IMR-90 (cell line): ENCODE measurements at regions not wholly inside any gene's neighbourhood (a gene's known extent, or its start where the extent isn't known, plus 50 kb on each side); places are given as distances from the start of the nearest gene placed in this dataset.

Experiments used
- ATAC-seq: fragments of 200-7000 bp; cut with Tn5 transposase; 2 replicates; pipeline ENCODE4 v1.9.1; 2020; ENCODE audit warnings: low read depth, mild to moderate bottlenecking, moderate library complexity
- BruUV-seq: library from RNA; stranded (reverse); fragments of 400-500 nt; replicated peaks from 2 replicates; lab custom pipeline; 2021; lab: Mats Ljungman, UMichigan
- CTCF ChIA-PET: fragments of 300-600 bp; formaldehyde crosslinking; extraction: SDS; loops from one replicate; lab custom pipeline; 2021; ENCODE audit warnings: antibody characterized with exemption; lab: Yijun Ruan, JAX
- POLR2A ChIA-PET: fragments of 300-600 bp; sonication (Branson Sonifier 250); formaldehyde crosslinking; loops from one replicate; lab custom pipeline; 2022; ENCODE audit warnings: antibody characterized with exemption; ENCODE audit not compliant: unreplicated experiment; lab: Charles Lee
- DNase-seq: peaks from one replicate; pipeline ENCODE4 v3.0.0; 2013
- H2AFZ ChIP-seq: replicated peaks from 2 replicates; pipeline ENCODE3; 2013; ENCODE audit warnings: low read length, mild to moderate bottlenecking; ENCODE audit not compliant: poor library complexity
- H2AK5ac ChIP-seq: 2 replicates; pipeline ENCODE4 v1.6.1; 2013; ENCODE audit warnings: low read depth, low read length, inconsistent platforms
- H2AK9ac ChIP-seq: replicated peaks from 2 replicates; pipeline ENCODE3; 2013; ENCODE audit warnings: mild to moderate bottlenecking, low read depth, low read length, moderate library complexity; ENCODE audit not compliant: poor library complexity
- H2BK120ac ChIP-seq: 2 replicates; pipeline ENCODE4 v1.6.1; 2013; ENCODE audit warnings: low read depth, low read length, inconsistent platforms
- H2BK15ac ChIP-seq: 3 replicates; pipeline ENCODE4 v1.6.1; 2013; ENCODE audit warnings: low read depth, low read length, inconsistent platforms
- H2BK20ac ChIP-seq: 2 replicates; pipeline ENCODE4 v1.6.1; 2013; ENCODE audit warnings: low read depth, mild to moderate bottlenecking, inconsistent platforms, low read length, moderate library complexity
- H2BK5ac ChIP-seq: 2 replicates; pipeline ENCODE4 v1.6.1; 2013; ENCODE audit warnings: mild to moderate bottlenecking, low read depth, low read length, inconsistent platforms; ENCODE audit not compliant: poor library complexity, severe bottlenecking
- H3K14ac ChIP-seq: replicated peaks from 2 replicates; pipeline ENCODE4 v1.6.1; 2013; ENCODE audit warnings: low read depth, low read length, inconsistent platforms
- H3K18ac ChIP-seq: 2 replicates; pipeline ENCODE4 v1.6.1; 2013; ENCODE audit warnings: low read depth, low read length, control low read depth
- H3K23ac ChIP-seq: 2 replicates; pipeline ENCODE4 v1.6.1; 2013; ENCODE audit warnings: low read depth, low read length, inconsistent platforms
- H3K27ac ChIP-seq: 2 replicates; pipeline ENCODE4 v1.5.1; 2013; ENCODE audit warnings: mild to moderate bottlenecking, control low read depth, low read length; ENCODE audit not compliant: insufficient read depth
- H3K27me3 ChIP-seq: 2 replicates; pipeline ENCODE4 v1.6.1; 2013; ENCODE audit warnings: low read length; ENCODE audit not compliant: control insufficient read depth, insufficient read depth
- H3K36me3 ChIP-seq: 2 replicates; pipeline ENCODE4 v1.6.1; 2013; ENCODE audit warnings: low read length, mixed read lengths; ENCODE audit not compliant: control insufficient read depth, insufficient read depth
- H3K4ac ChIP-seq: 2 replicates; pipeline ENCODE4 v1.6.1; 2013; ENCODE audit warnings: low read depth, low read length, inconsistent platforms
- H3K4me1 ChIP-seq: 2 replicates; pipeline ENCODE4 v1.6.1; 2013; ENCODE audit warnings: low read length, mixed read lengths; ENCODE audit not compliant: control insufficient read depth, insufficient read depth
- H3K4me2 ChIP-seq: 2 replicates; pipeline ENCODE4 v1.6.1; 2013; ENCODE audit warnings: low read depth, mild to moderate bottlenecking, control low read depth, low read length, moderate library complexity
- H3K4me3 ChIP-seq: 2 replicates; pipeline ENCODE4 v1.5.1; 2013; ENCODE audit warnings: low read depth, mild to moderate bottlenecking, control low read depth, low read length, moderate library complexity; ENCODE audit not compliant: insufficient read depth
- H3K56ac ChIP-seq: 2 replicates; pipeline ENCODE4 v1.6.1; 2013; ENCODE audit warnings: low read length, inconsistent platforms; ENCODE audit not compliant: insufficient read depth; ENCODE audit errors: extremely low read depth
- H3K79me1 ChIP-seq, 2 experiments: 2 replicates each; pipeline ENCODE4 v1.6.1; 2013; ENCODE audit warnings: low read length in 2 of 2, inconsistent platforms in 1 of 2, low read depth in 1 of 2
- H3K9ac ChIP-seq: 2 replicates; pipeline ENCODE4 v1.6.1; 2013; ENCODE audit warnings: low read depth, low read length, control low read depth
- H3K9me1 ChIP-seq: 2 replicates; pipeline ENCODE4 v1.6.1; 2013; ENCODE audit warnings: low read length, inconsistent platforms; ENCODE audit not compliant: insufficient read depth
- H3K9me3 ChIP-seq: 2 replicates; pipeline ENCODE4 v1.6.1; 2013; ENCODE audit warnings: low read length; ENCODE audit not compliant: control insufficient read depth, insufficient read depth
- H4K20me1 ChIP-seq: 2 replicates; pipeline ENCODE4 v1.6.1; 2013; ENCODE audit warnings: low read length, inconsistent platforms; ENCODE audit not compliant: insufficient read depth
- H4K5ac ChIP-seq: 2 replicates; pipeline ENCODE4 v1.6.1; 2013; ENCODE audit warnings: mild to moderate bottlenecking, low read depth, low read length, control low read depth
- H4K8ac ChIP-seq, 2 experiments: 2 replicates each; pipeline ENCODE4 v1.6.1; 2013; ENCODE audit warnings: low read depth in 2 of 2, low read length in 2 of 2, control low read depth in 1 of 2, inconsistent platforms in 1 of 2
- H4K91ac ChIP-seq: 2 replicates; pipeline ENCODE4 v1.6.1; 2013; ENCODE audit warnings: low read depth, low read length, inconsistent platforms; ENCODE audit not compliant: insufficient read depth
- POLR2A ChIP-seq: IDR thresholded peaks from 2 replicates; pipeline ENCODE4 v1.6.1; 2012; ENCODE audit warnings: mild to moderate bottlenecking, low read depth, low read length
- WGBS, 2 experiments: methylation state at CpG; one replicate each; pipeline versions ENCODE4 v1.1.5 to v1.1.7; 2013; ENCODE audit warnings: missing lambda C conversion rate in 2 of 2; ENCODE audit not compliant: insufficient read length in 1 of 2; ENCODE audit errors: extremely low coverage in 2 of 2; 5-methylcytosine and 5-hydroxymethylcytosine counted together
- dilution Hi-C: fragments of 300-500 bp; cut with HindIII; formaldehyde crosslinking; loops from one replicate; pipeline ENCODE4 v1.14.3; 2018; ENCODE audit warnings: low sequenced_read_pairs; ENCODE audit not compliant: unreplicated experiment
- in situ Hi-C: fragments of 300-500 bp; cut with MboI; formaldehyde crosslinking; loops from 3 replicates; pipeline ENCODE4 v1.14.3; 2019; ENCODE audit warnings: low sequenced_read_pairs, inconsistent platforms, mixed read lengths
- intact Hi-C: fragments of 100-400 bp; cut with micrococcal nuclease; formaldehyde crosslinking; loops from 2 replicates; pipeline ENCODE4 v1.10.0; 2022

DNA sequence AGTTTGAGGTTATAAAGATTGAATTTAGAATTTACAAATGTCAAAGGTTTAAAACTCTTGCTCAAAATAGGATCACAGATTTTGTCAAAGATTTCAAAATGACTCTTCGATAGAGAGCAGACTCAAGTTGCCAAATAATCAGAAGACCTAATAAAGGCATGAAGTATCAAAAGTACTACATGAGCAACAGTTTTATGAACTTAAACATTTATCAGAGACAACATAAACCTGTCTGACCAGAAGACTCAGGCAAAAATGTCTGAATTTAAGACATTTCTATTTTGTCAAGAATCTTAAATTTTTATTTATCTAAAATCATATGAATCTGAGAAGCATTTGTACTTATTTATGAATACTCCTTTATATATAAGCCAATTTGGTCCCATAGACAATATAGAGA is 330.9 kb downstream of the PTPRU start:
- H2AK5ac ChIP-seq = no peak overlapping the region
- H2AK9ac ChIP-seq = no peak overlapping the region
- H3K9ac ChIP-seq = no peak overlapping the region
- no peaks in the 10 kb centered on the region for H3K27me3 ChIP-seq
- no peak overlapping the region for H3K4me3 ChIP-seq
- H3K4me2 ChIP-seq = no peak overlapping the region
- ChIA-PET POLR2A (no interaction called here), CTCF (no interaction called here)
- no peak overlapping the region for H2BK120ac ChIP-seq
- dilution Hi-C loops = no loop called here
- peaks cover 4% of the 10 kb centered on the region; the same call in 1 of the 2 replicates for H3K4me1 ChIP-seq
- BruUV-seq = no TSS peak
- H3K27ac ChIP-seq = no peak overlapping the region
- H3K18ac ChIP-seq = no peak overlapping the region
- H2BK15ac ChIP-seq = no peak overlapping the region
- no peaks in the 10 kb centered on the region for H3K79me1 ChIP-seq
- no peak overlapping the region for H2BK20ac ChIP-seq
- no peaks in the 10 kb centered on the region for H3K36me3 ChIP-seq
- no peak overlapping the region for H3K4ac ChIP-seq
- peaks cover 7% of the 10 kb centered on the region for H3K9me1 ChIP-seq
- DNase-seq (no peak), ATAC-seq (no peak)
- H4K5ac ChIP-seq = no peak overlapping the region
- no peak overlapping the region for H2AFZ ChIP-seq
- H4K20me1 ChIP-seq = no peaks in the 10 kb centered on the region; the same call in 1 of the 2 replicates
- WGBS, 2 experiments = no CpG with 5 or more reads among the region's 1 CpG
- H4K91ac ChIP-seq = no peak overlapping the region
- no peak overlapping the region for H4K8ac ChIP-seq
- no peak overlapping the region for H3K23ac ChIP-seq
- H3K56ac ChIP-seq = no peak overlapping the region
- intact Hi-C loops = no loop called here
- no peak overlapping the region for H3K14ac ChIP-seq
- no peak overlapping the region for H2BK5ac ChIP-seq
- peaks cover 21% of the 10 kb centered on the region for H3K9me3 ChIP-seq
- in situ Hi-C loops = no loop called here
- no peak for TF ChIP-seq POLR2A
